ENCODE measurements at regions not wholly inside any gene's neighbourhood (a gene's known extent, or its start where the extent isn't known, plus 50 kb on each side); places are given as distances from the start of the nearest gene placed in this dataset.

- TF ChIP-seq, protein P1, sequence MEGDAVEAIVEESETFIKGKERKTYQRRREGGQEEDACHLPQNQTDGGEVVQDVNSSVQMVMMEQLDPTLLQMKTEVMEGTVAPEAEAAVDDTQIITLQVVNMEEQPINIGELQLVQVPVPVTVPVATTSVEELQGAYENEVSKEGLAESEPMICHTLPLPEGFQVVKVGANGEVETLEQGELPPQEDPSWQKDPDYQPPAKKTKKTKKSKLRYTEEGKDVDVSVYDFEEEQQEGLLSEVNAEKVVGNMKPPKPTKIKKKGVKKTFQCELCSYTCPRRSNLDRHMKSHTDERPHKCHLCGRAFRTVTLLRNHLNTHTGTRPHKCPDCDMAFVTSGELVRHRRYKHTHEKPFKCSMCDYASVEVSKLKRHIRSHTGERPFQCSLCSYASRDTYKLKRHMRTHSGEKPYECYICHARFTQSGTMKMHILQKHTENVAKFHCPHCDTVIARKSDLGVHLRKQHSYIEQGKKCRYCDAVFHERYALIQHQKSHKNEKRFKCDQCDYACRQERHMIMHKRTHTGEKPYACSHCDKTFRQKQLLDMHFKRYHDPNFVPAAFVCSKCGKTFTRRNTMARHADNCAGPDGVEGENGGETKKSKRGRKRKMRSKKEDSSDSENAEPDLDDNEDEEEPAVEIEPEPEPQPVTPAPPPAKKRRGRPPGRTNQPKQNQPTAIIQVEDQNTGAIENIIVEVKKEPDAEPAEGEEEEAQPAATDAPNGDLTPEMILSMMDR (IDR thresholded peaks at IDR 0.05), result no peak
- TF ChIP-seq POLR2A (IDR thresholded peaks at IDR 0.05), result no peak
These were observed 57.5 kb upstream of the VSTM5 start for GRCh38 chr11:93907901-93908300.

Measured in esophagus squamous epithelium (tissue), 4 donors.